Fibroblast of upper back skin (primary cell): ENCODE measurements at regions not wholly inside any gene's neighbourhood (a gene's known extent, or its start where the extent isn't known, plus 50 kb on each side); places are given as distances from the start of the nearest gene placed in this dataset.
"Not testable (repeated sequence)": the region's sequence is repeated elsewhere in the genome, so short reads cannot be mapped to it uniquely, and the experiment has no call there.

Experiments used
- DNase-seq: peaks from one replicate; pipeline ENCODE4 v3.0.0-alpha.2; 2013

- DNase-seq, result not testable (repeated sequence)
Measured at GRCh38 chr18:30419399-30419798, 623.1 kb downstream of the DSC3 start.

- DNase-seq, result peak; percentile 0
Measured at GRCh38 chr18:30415903-30416302, 626.6 kb downstream of the DSC3 start.

- no peak for DNase-seq
Measured at GRCh38 chr18:30409120-30409519, 633.4 kb downstream of the DSC3 start.

- DNase-seq, result peak; percentile 13
Measured at GRCh38 chr18:30406728-30407127, 635.8 kb downstream of the DSC3 start.

- DNase-seq, result no peak
Measured at GRCh38 chr18:30405038-30405437, 637.5 kb downstream of the DSC3 start.

GRCh38 chr18:30404422-30404821, 638.1 kb downstream of the DSC3 start:
- DNase-seq, result no peak

- DNase-seq, result no peak
Measured at GRCh38 chr18:30403278-30403677, 639.3 kb downstream of the DSC3 start.

GRCh38 chr18:30387401-30387800, 655.1 kb downstream of the DSC3 start:
- peak; percentile 1 for DNase-seq

GRCh38 chr18:30386624-30387023, 655.9 kb downstream of the DSC3 start:
- DNase-seq, result no peak

- no peak for DNase-seq
Measured at GRCh38 chr18:30385684-30386083, 656.9 kb downstream of the DSC3 start.

- DNase-seq, result no peak
Measured at GRCh38 chr18:30381826-30382225, 660.7 kb downstream of the DSC3 start.

- DNase-seq, result no peak
Measured at GRCh38 chr18:30378097-30378496, 664.4 kb downstream of the DSC3 start.

- DNase-seq, result no peak
Measured at GRCh38 chr18:30376515-30376914, 666.0 kb downstream of the DSC3 start.

GRCh38 chr18:30361864-30362540, 680.5 kb downstream of the DSC3 start:
- DNase-seq, result no peak

- DNase-seq, result no peak
Measured at GRCh38 chr18:30359521-30359920, 683.0 kb downstream of the DSC3 start.

- peak; percentile 63 for DNase-seq
Measured at GRCh38 chr18:30358555-30358954, 684.0 kb downstream of the DSC3 start.

GRCh38 chr18:30352551-30353168, 689.9 kb downstream of the DSC3 start:
- no peak for DNase-seq

- no peak for DNase-seq
Measured at GRCh38 chr18:30350263-30350662, 692.3 kb downstream of the DSC3 start.

- no peak for DNase-seq
Measured at GRCh38 chr18:30343090-30343489, 699.5 kb downstream of the DSC3 start.

- DNase-seq, result no peak
Measured at GRCh38 chr18:30342675-30343074, 699.9 kb downstream of the DSC3 start.

GRCh38 chr18:30334781-30335180, 707.8 kb downstream of the DSC3 start:
- no peak for DNase-seq

- DNase-seq, result no peak
Measured at GRCh38 chr18:30333310-30333709, 709.2 kb downstream of the DSC3 start.

- DNase-seq, result peak; percentile 18
Measured at GRCh38 chr18:30328839-30329238, 713.7 kb downstream of the DSC3 start.

GRCh38 chr18:30302181-30302580, 740.4 kb downstream of the DSC3 start:
- DNase-seq, result no peak

- DNase-seq, result no peak
Measured at GRCh38 chr18:30298769-30299168, 743.8 kb downstream of the DSC3 start.
